Hepatocyte (in vitro differentiated cells): ENCODE measurements at regions not wholly inside any gene's neighbourhood (a gene's known extent, or its start where the extent isn't known, plus 50 kb on each side); places are given as distances from the start of the nearest gene placed in this dataset.

Experiments used
- DNase-seq: peaks from one replicate; pipeline ENCODE4 v3.0.0-alpha.2; 2016; ENCODE audit warnings: low spot score
- H2AFZ ChIP-seq: fragments of 200-600 bp; sonication (generic); 2 replicates; pipeline ENCODE4 v1.6.0; 2016; ENCODE audit warnings: antibody characterized with exemption, mild to moderate bottlenecking
- H3K27ac ChIP-seq: fragments of 200-600 bp; sonication (generic); 2 replicates; pipeline ENCODE4 v1.5.1; 2016; ENCODE audit warnings: mild to moderate bottlenecking
- H3K27me3 ChIP-seq: fragments of 200-600 bp; sonication (generic); 2 replicates; pipeline ENCODE4 v1.6.1; 2016
- H3K36me3 ChIP-seq: fragments of 200-600 bp; sonication (generic); replicated peaks from 2 replicates; pipeline ENCODE4 v1.5.1; 2016; ENCODE audit warnings: low read depth; ENCODE audit not compliant: insufficient read depth
- H3K4me1 ChIP-seq: fragments of 200-600 bp; sonication (generic); 2 replicates; pipeline ENCODE4 v1.5.1; 2016; ENCODE audit warnings: mild to moderate bottlenecking, moderate library complexity; ENCODE audit not compliant: insufficient read depth
- H3K4me2 ChIP-seq: fragments of 200-600 bp; sonication (generic); 2 replicates; pipeline ENCODE4 v1.6.0; 2016
- H3K4me3 ChIP-seq: fragments of 200-600 bp; sonication (generic); 2 replicates; pipeline ENCODE4 v1.5.1; 2016; ENCODE audit warnings: mild to moderate bottlenecking
- H3K79me2 ChIP-seq: fragments of 200-600 bp; sonication (generic); 2 replicates; pipeline ENCODE4 v1.6.0; 2017; ENCODE audit warnings: mild to moderate bottlenecking
- H3K9me2 ChIP-seq: fragments of 200-600 bp; sonication (generic); replicated peaks from 2 replicates; pipeline ENCODE4 v1.6.0; 2017; ENCODE audit warnings: mild to moderate bottlenecking; ENCODE audit not compliant: insufficient read depth
- H3K9me3 ChIP-seq: fragments of 200-600 bp; sonication (generic); 2 replicates; pipeline ENCODE4 v1.5.1; 2016; ENCODE audit warnings: low read depth, mild to moderate bottlenecking
- H4K20me1 ChIP-seq: fragments of 200-600 bp; sonication (generic); 2 replicates; pipeline ENCODE4 v1.6.0; 2016; ENCODE audit warnings: mild to moderate bottlenecking; ENCODE audit not compliant: insufficient read depth, poor library complexity, severe bottlenecking
- EZH2 ChIP-seq: fragments of 200-600 bp; sonication (generic); IDR thresholded peaks from 2 replicates; pipeline ENCODE4 v1.6.1; 2016; ENCODE audit warnings: antibody characterized with exemption, mild to moderate bottlenecking, borderline replicate concordance
- EZH2phosphoT487 ChIP-seq: fragments of 200-600 bp; sonication (generic); IDR thresholded peaks from one replicate; pipeline ENCODE4 v1.6.1; 2018; ENCODE audit warnings: antibody characterized with exemption, mild to moderate bottlenecking, low read depth, moderate library complexity; ENCODE audit not compliant: unreplicated experiment, severe bottlenecking
- WGBS: methylation state at CpG from one replicate; pipeline ENCODE4 v1.1.6; 2016; ENCODE audit warnings: low lambda C conversion rate; ENCODE audit errors: missing lambda C conversion rate; 5-methylcytosine and 5-hydroxymethylcytosine counted together
- TF ChIP-seq, protein P1 (sequence below): fragments of 200-600 bp; sonication (generic); IDR thresholded peaks from 2 replicates; pipeline ENCODE4 v1.5.1; 2016; ENCODE audit warnings: antibody characterized with exemption, mild to moderate bottlenecking; ENCODE audit not compliant: poor library complexity

- no peaks in the 10 kb centered on the region for H3K4me1 ChIP-seq
- no peak overlapping the region for H3K27ac ChIP-seq
- H3K9me2 ChIP-seq: no peaks in the 10 kb centered on the region
- DNase-seq: no peak
- no peaks in the 10 kb centered on the region for H3K36me3 ChIP-seq
- H3K9me3 ChIP-seq: no peaks in the 10 kb centered on the region
- no peak for TF ChIP-seq EZH2
- TF ChIP-seq, protein P1, sequence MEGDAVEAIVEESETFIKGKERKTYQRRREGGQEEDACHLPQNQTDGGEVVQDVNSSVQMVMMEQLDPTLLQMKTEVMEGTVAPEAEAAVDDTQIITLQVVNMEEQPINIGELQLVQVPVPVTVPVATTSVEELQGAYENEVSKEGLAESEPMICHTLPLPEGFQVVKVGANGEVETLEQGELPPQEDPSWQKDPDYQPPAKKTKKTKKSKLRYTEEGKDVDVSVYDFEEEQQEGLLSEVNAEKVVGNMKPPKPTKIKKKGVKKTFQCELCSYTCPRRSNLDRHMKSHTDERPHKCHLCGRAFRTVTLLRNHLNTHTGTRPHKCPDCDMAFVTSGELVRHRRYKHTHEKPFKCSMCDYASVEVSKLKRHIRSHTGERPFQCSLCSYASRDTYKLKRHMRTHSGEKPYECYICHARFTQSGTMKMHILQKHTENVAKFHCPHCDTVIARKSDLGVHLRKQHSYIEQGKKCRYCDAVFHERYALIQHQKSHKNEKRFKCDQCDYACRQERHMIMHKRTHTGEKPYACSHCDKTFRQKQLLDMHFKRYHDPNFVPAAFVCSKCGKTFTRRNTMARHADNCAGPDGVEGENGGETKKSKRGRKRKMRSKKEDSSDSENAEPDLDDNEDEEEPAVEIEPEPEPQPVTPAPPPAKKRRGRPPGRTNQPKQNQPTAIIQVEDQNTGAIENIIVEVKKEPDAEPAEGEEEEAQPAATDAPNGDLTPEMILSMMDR: no peak
- TF ChIP-seq EZH2phosphoT487: no peak
- no peaks in the 10 kb centered on the region for H3K79me2 ChIP-seq
- no peak overlapping the region for H3K4me2 ChIP-seq
- no peak overlapping the region for H2AFZ ChIP-seq
- H3K4me3 ChIP-seq: no peak overlapping the region
- no peaks in the 10 kb centered on the region for H4K20me1 ChIP-seq
- no peaks in the 10 kb centered on the region for H3K27me3 ChIP-seq
- 85% methylated on average over 4 of the region's 4 CpGs for WGBS
Observed at GRCh38 chr5:117881426-117882230, 1106.7 kb downstream of the DTWD2 start.

DNA sequence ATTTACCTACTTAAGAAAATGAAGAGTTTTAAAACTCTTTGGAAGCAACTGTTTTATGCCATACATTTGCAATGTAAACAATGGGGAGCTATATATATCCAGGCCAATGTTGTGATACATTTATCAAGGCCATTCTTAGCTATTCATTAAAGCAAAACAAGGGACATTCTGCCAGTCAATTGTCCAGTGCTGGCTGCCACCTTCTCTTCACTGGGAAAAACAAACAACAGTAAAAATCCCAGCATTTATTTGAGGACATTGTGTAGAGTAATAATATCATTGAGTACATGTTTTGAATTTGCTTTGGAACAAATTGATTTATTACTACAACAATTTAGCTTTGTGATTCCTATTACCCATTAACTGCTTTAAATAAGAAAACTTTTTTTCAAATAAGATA is 1107.4 kb downstream of the DTWD2 start:
- no peak overlapping the region for H3K27ac ChIP-seq
- H3K4me2 ChIP-seq: peak overlapping the region; percentile 15
- no peak for TF ChIP-seq EZH2phosphoT487
- TF ChIP-seq, protein P1: no peak
- TF ChIP-seq EZH2: no peak

GRCh38 chr5:117877731-117878130 is 1110.6 kb downstream of the DTWD2 start:
- no peak overlapping the region for H2AFZ ChIP-seq
- H3K9me3 ChIP-seq: no peaks in the 10 kb centered on the region
- no peak overlapping the region for H3K4me2 ChIP-seq
- H4K20me1 ChIP-seq: no peaks in the 10 kb centered on the region
- no peaks in the 10 kb centered on the region for H3K9me2 ChIP-seq
- no peak for DNase-seq
- H3K79me2 ChIP-seq: no peaks in the 10 kb centered on the region
- H3K4me1 ChIP-seq: no peaks in the 10 kb centered on the region
- WGBS: 90% methylated on average over 2 of the region's 2 CpGs
- H3K27me3 ChIP-seq: no peaks in the 10 kb centered on the region
- no peaks in the 10 kb centered on the region for H3K36me3 ChIP-seq
- no peak overlapping the region for H3K4me3 ChIP-seq
- TF ChIP-seq, protein P1: no peak
- no peak for TF ChIP-seq EZH2
- no peak for TF ChIP-seq EZH2phosphoT487
- H3K27ac ChIP-seq: no peak overlapping the region

More for the DNA sequence above, 1107.4 kb downstream of the DTWD2 start:
- no peaks in the 10 kb centered on the region for H3K9me3 ChIP-seq
- no peaks in the 10 kb centered on the region for H3K79me2 ChIP-seq
- H3K9me2 ChIP-seq: no peaks in the 10 kb centered on the region
- no peak overlapping the region for H2AFZ ChIP-seq
- H3K36me3 ChIP-seq: no peaks in the 10 kb centered on the region
- no peaks in the 10 kb centered on the region for H4K20me1 ChIP-seq
- no peak overlapping the region for H3K4me3 ChIP-seq
- no peaks in the 10 kb centered on the region for H3K27me3 ChIP-seq
- H3K4me1 ChIP-seq: no peaks in the 10 kb centered on the region
- no peak for DNase-seq
